Ecto neural progenitor cell (in vitro differentiated cells): ENCODE measurements at regions not wholly inside any gene's neighbourhood (a gene's known extent, or its start where the extent isn't known, plus 50 kb on each side); places are given as distances from the start of the nearest gene placed in this dataset.
"Not testable (repeated sequence)": the region's sequence is repeated elsewhere in the genome, so short reads cannot be mapped to it uniquely, and the experiment has no call there.

Source experiments
- DNase-seq: peaks from one replicate; pipeline ENCODE4 v3.0.0-alpha.2; 2018; ENCODE audit warnings: low spot score

- DNase-seq, result no peak
These were observed 815.5 kb downstream of the BCKDHB start for GRCh38 chr6:80921861-80922460.

DNA sequence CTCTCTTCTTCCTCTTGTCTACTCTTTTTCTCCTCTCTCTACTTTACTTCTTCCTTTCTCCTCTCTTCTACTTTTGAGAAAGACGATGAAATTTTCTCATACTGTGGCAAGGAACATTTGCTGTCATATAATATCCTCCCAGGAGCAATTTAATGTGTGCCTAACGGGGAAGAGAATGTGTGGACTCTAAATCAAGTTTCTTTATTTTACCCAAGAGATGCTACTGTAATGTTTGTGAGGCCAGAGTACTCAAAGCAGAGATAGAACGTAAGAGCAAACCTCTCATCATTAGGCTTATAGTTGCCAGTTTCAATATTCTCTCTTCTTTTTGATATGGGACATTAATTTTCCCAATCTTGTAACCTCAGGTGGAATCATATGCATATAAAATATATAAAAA, 801.4 kb downstream of the BCKDHB start:
- no peak for DNase-seq

DNA sequence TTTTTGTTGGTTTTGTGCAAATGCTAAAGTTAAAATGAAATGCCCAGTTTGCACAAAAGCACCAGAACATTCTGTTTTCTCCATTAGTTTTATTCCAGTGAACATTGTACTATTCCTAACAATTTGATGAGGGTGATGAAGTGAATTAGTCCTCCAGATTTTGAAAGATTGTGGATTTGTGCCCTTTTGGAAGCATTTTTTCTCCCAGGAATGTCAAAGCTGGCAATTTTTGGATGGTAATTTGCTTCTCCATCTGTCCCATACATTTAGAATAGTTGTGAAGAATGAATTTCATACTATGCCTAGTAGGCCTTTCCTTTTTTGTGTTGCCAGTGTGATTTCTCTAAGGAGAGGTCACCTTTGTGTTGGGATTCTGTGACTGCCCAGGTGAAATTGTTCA, 797.2 kb downstream of the BCKDHB start:
- no peak for DNase-seq

DNA sequence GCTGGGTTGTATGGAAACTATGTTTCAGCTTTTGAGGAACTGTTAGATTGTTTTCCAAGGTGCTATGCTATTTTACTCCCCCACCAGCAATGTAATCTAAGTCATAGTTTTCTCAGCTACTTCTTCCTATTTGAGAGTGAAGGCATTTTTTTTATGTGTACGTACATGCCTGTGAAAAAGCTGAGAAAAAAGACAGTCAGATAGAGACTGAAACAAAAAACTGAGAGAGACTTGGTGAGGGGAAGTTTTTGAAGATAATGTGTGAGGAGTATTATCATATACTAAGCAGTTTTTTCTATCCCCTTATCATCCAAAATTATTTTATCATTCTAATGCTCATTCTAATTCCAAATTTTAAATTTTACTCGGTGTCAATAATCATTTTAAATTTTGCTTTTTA, 780.0 kb downstream of the BCKDHB start:
- no peak for DNase-seq

DNA sequence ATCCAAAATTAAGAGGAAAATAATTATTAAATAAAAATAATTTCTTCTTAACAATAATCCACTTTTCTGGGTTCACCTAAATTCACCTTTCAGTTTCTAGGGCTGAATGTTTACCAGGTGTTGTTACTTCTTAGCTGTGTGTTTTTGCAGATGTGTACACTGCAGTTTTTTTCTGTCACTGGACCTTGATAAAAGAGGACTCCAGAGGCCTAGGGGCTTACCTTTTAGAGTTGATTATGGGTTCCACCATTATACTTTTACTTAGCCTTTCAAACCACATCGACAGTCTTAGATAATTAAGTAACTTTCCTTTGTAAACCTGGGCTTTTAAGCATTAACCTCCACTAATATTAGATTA, 766.5 kb downstream of the BCKDHB start:
- DNase-seq, result no peak

- no peak for DNase-seq
These were observed 765.9 kb downstream of the BCKDHB start for GRCh38 chr6:80872199-80872950.

DNA sequence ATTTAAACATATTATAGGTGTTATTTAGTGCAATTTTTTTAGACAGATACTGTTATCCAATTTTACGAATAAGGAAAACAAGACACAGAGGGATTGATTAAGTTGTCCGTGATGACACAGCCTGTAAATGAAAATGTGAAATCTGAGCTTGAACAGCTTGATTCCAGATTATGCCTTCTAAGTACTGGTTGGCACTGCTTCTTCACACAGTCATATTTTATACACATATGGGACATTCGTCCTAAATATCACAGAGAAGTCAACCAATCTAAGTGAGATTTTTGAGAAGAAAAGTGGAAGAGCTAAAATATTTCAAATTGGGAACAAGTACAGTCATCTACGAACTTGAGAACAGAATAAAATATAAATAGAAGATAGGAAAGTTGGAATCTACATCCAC, 756.3 kb downstream of the BCKDHB start:
- no peak for DNase-seq

- DNase-seq, result no peak
These were observed 753.6 kb downstream of the BCKDHB start for GRCh38 chr6:80860107-80860506.

- DNase-seq, result not testable (repeated sequence)
These were observed 741.5 kb downstream of the BCKDHB start for GRCh38 chr6:80847973-80848372.

- DNase-seq, result no peak
These were observed 725.9 kb downstream of the BCKDHB start for GRCh38 chr6:80832337-80832736.

DNA sequence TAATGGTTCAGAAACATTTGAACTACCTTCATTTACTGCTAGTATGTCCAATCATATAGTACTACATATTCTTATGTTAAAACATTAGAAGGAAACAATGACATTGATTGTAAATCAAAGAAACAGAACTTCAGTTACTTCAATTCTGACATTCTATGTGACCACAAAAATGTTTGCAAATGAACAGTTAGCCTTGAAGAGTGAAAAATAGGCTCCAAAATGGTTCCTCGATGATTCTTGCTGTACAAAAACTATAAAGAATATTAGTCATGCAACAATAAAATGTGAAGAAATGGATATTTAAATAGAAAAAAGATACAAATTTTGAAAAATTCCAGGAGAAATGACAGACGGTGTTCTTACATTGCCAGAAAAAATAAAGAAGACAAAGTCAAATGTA, 686.9 kb downstream of the BCKDHB start:
- DNase-seq, result no peak

DNA sequence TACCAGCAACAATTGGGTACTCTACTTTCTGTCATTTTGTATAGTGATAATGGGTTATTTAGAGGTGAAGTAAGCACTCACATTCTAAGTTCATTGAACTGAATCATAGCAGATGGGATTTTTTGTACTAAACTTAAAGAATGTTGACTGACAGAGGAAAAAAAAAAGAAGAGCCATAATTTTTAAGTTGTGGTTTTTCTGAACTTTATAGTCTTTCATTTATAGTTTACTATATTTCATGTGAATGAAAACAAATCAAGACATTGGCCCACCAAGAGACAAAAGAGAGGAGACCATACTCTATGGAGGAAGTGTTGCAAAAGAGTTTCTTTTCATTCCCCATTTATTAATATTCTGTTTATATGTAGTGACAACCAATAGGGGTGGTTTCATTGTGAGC, 685.7 kb downstream of the BCKDHB start:
- no peak for DNase-seq

- DNase-seq, result no peak
These were observed 683.6 kb downstream of the BCKDHB start for GRCh38 chr6:80789912-80790570.

GRCh38 chr6:80783271-80783670, 676.8 kb downstream of the BCKDHB start:
- DNase-seq, result not testable (repeated sequence)

- DNase-seq, result peak; percentile 52
These were observed 665.5 kb downstream of the BCKDHB start for GRCh38 chr6:80771941-80772340.

DNA sequence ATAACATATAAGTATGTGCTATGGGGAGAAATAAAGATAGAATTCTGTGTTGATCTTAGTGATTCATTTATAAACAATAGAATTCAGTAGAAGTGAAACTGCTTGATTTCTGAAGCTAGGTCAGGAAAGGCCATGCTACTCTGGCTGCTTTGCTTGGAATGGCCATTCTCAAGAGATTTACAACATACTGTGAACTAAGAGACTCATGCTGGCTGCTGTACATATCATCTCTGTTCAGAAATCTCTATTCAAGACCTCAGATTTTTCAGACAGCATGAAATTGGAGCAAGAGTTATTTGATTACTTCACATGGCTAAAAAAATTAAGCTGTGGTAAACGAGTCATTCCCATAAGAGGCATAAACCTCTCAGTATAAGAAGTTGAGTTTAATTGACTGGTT, 662.6 kb downstream of the BCKDHB start:
- DNase-seq, result no peak

- DNase-seq, result no peak
These were observed 661.3 kb downstream of the BCKDHB start for GRCh38 chr6:80767808-80768207.

DNA sequence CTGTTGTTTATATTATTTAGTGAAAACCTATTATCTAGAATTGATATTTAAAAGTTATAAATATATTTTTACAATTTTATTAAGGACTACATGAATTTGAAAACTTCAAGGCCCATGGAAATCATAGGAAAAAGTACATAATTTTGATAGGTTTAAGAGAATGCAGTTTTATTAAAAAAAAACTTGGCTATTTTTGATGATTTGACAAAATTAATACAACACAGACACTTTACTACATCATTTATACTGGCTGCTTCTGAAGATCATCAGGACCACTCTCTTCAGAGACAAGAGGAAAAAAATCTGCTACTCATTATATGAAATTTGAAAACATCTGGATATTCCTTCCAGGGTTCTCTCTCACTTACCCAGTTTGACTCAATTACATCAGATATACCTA, 637.7 kb downstream of the BCKDHB start:
- DNase-seq, result no peak

- DNase-seq, result no peak
These were observed 636.0 kb downstream of the BCKDHB start for GRCh38 chr6:80742481-80742880.

GRCh38 chr6:80733641-80734040, 627.2 kb downstream of the BCKDHB start:
- no peak for DNase-seq

DNA sequence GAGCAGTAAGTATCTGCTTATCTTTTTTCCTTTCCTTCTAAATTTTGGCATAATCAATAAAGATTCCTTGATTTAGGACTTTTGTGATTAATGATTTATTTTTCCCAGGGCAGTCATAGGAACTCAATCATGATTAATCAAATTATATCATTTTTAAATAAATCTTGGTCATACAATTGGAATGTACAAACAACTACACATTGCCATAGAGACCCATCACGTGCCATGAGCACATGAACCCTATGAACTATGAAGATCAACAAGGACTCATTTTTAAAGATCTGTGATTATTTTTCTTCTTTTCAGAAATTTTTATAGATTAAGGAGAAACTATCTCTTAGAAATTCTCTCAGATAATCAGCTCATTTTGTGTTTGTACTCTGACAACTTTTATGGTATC, 622.4 kb downstream of the BCKDHB start:
- no peak for DNase-seq

GRCh38 chr6:80728101-80728750, 621.8 kb downstream of the BCKDHB start:
- no peak for DNase-seq
